Neural progenitor cell (in vitro differentiated cells): ENCODE measurements at regions not wholly inside any gene's neighbourhood (a gene's known extent, or its start where the extent isn't known, plus 50 kb on each side); places are given as distances from the start of the nearest gene placed in this dataset.

Source experiments
- CTCF ChIP-seq: fragments of 200-600 bp; sonication (generic); IDR thresholded peaks from 2 replicates; pipeline ENCODE4 v1.5.1; 2017; ENCODE audit warnings: antibody characterized with exemption, mild to moderate bottlenecking
- EZH2 ChIP-seq: fragments of 200-600 bp; sonication (generic); IDR thresholded peaks from 2 replicates; pipeline ENCODE4 v1.6.1; 2017; ENCODE audit warnings: antibody characterized with exemption, mild to moderate bottlenecking, moderate library complexity

GRCh38 chr18:75135158-75135725, 73.7 kb downstream of the PTGR3 start:
- TF ChIP-seq CTCF (no peak), EZH2 (no peak)
